HEK293T (cell line): ENCODE measurements at regions not wholly inside any gene's neighbourhood (a gene's known extent, or its start where the extent isn't known, plus 50 kb on each side); places are given as distances from the start of the nearest gene placed in this dataset.

ENCODE experiments used
- CTBP1 ChIP-seq: fragments of 450-650 bp; IDR thresholded peaks from 2 replicates; pipeline ENCODE4 v1.6.1; 2016; ENCODE audit warnings: borderline replicate concordance
- ELF4 ChIP-seq: fragments of 450-650 bp; IDR thresholded peaks from 2 replicates; pipeline ENCODE4 v1.6.1; 2017; ENCODE audit warnings: antibody characterized with exemption
- SUZ12 ChIP-seq: fragments of 450-650 bp; IDR thresholded peaks from 2 replicates; pipeline ENCODE4 v1.6.1; 2016; ENCODE audit warnings: mild to moderate bottlenecking

- TF ChIP-seq SUZ12 (no peak), CTBP1 (no peak), ELF4 (no peak)
Measured at GRCh38 chrX:46327566-46328115, 217.6 kb downstream of the ZNF674 start.
